Cardiac septum (tissue), 1 donor: ENCODE measurements at regions not wholly inside any gene's neighbourhood (a gene's known extent, or its start where the extent isn't known, plus 50 kb on each side); places are given as distances from the start of the nearest gene placed in this dataset.

ENCODE experiments used
- DNase-seq: peaks from one replicate; pipeline ENCODE4 v3.0.0-alpha.2; 2020; ENCODE audit warnings: low spot score
- intact Hi-C: fragments of 100-400 bp; cut with DNase I; formaldehyde crosslinking; loops from one replicate; pipeline ENCODE4 v1.14.0; 2022
- donor health status: DM: no; HTN: no; CAD: no.

GRCh38 chr5:3145641-3146040, 394.2 kb upstream of the IRX2 start:
- DNase-seq, result no peak
- intact Hi-C loops, result no loop called here

- no peak for DNase-seq
- intact Hi-C loops, result no loop called here
Measured at GRCh38 chr5:3143382-3143781, 391.9 kb upstream of the IRX2 start.

- intact Hi-C loops, result no loop called here
- no peak for DNase-seq
Measured at GRCh38 chr5:3142261-3143027, 391.0 kb upstream of the IRX2 start.

- intact Hi-C loops, result no loop called here
- no peak for DNase-seq
Measured at GRCh38 chr5:3140117-3140516, 388.6 kb upstream of the IRX2 start.

- intact Hi-C loops, result no loop called here
- no peak for DNase-seq
Measured at GRCh38 chr5:3139499-3139931, 388.0 kb upstream of the IRX2 start.

GRCh38 chr5:3131161-3131560, 379.7 kb upstream of the IRX2 start:
- DNase-seq, result no peak
- intact Hi-C loops, result no loop called here

- intact Hi-C loops, result no loop called here
- DNase-seq, result no peak
Measured at GRCh38 chr5:3129252-3129651, 377.8 kb upstream of the IRX2 start.

GRCh38 chr5:3127423-3127911, 376.0 kb upstream of the IRX2 start:
- intact Hi-C loops, result no loop called here

GRCh38 chr5:3126639-3127038, 375.2 kb upstream of the IRX2 start:
- DNase-seq, result no peak
- intact Hi-C loops, result no loop called here

More at GRCh38 chr5:3127423-3127911, 376.0 kb upstream of the IRX2 start:
- no peak for DNase-seq

- no peak for DNase-seq
- intact Hi-C loops, result no loop called here
Measured at GRCh38 chr5:3124410-3124809, 372.9 kb upstream of the IRX2 start.

GRCh38 chr5:3123763-3124157, 372.3 kb upstream of the IRX2 start:
- DNase-seq, result no peak
- intact Hi-C loops, result no loop called here

GRCh38 chr5:3122985-3123762, 371.7 kb upstream of the IRX2 start:
- DNase-seq, result no peak
- intact Hi-C loops, result no loop called here

GRCh38 chr5:3122216-3122615, 370.7 kb upstream of the IRX2 start:
- intact Hi-C loops, result no loop called here

GRCh38 chr5:3121813-3122212, 370.3 kb upstream of the IRX2 start:
- intact Hi-C loops, result no loop called here
- DNase-seq, result no peak

More at GRCh38 chr5:3122216-3122615, 370.7 kb upstream of the IRX2 start:
- no peak for DNase-seq

GRCh38 chr5:3120028-3120427, 368.6 kb upstream of the IRX2 start:
- DNase-seq, result no peak
- intact Hi-C loops, result no loop called here

- intact Hi-C loops, result no loop called here
- no peak for DNase-seq
Measured at GRCh38 chr5:3119435-3119834, 368.0 kb upstream of the IRX2 start.

GRCh38 chr5:3118340-3118739, 366.9 kb upstream of the IRX2 start:
- intact Hi-C loops, result no loop called here
- no peak for DNase-seq

GRCh38 chr5:3116366-3116765, 364.9 kb upstream of the IRX2 start:
- intact Hi-C loops, result no loop called here
- no peak for DNase-seq

- intact Hi-C loops, result no loop called here
- no peak for DNase-seq
Measured at GRCh38 chr5:3114467-3114866, 363.0 kb upstream of the IRX2 start.

- intact Hi-C loops, result no loop called here
- DNase-seq, result no peak
Measured at GRCh38 chr5:3110371-3110770, 358.9 kb upstream of the IRX2 start.

- DNase-seq, result no peak
- intact Hi-C loops, result no loop called here
Measured at GRCh38 chr5:3107156-3107611, 355.7 kb upstream of the IRX2 start.
